ENCODE measurements at regions not wholly inside any gene's neighbourhood (a gene's known extent, or its start where the extent isn't known, plus 50 kb on each side); places are given as distances from the start of the nearest gene placed in this dataset.
"Not testable (repeated sequence)": the region's sequence is repeated elsewhere in the genome, so short reads cannot be mapped to it uniquely, and the experiment has no call there.

DNA sequence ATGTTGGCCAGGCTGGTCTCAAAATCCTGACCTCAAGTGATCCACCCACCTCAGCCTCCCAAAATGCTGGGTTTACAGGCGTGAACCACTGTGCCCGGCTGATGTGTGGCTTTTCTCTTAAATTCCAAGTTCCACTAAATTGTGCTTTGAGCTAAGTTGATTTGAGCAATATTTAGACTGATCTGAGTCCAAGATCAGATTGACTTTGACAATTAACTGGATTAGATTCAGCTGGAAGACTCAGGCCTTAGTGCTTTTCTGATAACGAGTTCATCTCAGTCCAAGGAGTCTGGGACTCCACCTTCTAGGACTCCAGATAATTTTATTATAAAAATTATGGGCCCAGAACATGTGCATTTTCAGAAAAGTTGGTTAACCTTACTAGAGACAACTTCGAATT, 94.4 kb upstream of the FAM174B start:
- no peak for DNase-seq (ENCODE audit: low read depth)
- H3K4me3 ChIP-seq (ENCODE audit: low read depth, low read length) = no peak overlapping the region
- TF ChIP-seq CTCF (IDR thresholded peaks at IDR 0.05; ENCODE audit: insufficient read depth, low read depth, low read length, missing control alignments) = no peak

DNA sequence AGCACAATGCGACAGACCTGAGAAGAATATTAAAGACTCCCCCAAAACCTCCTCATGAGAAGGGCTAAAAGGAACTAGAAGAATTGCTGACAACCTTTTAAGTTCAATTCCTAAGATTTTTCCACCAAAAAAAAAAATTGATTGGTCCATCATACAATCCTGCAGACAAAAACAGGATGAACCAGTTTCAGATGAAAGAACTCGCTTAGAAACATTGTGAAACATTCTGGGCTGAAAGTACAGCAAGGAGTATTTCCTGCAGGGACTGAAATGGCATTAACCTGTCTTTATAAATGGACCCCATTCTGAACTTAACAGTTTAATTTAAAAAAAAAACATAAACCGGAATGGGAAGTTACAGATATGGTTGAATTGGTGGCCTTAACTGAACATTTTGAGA, 96.0 kb upstream of the FAM174B start:
- no peak overlapping the region for H3K4me3 ChIP-seq (ENCODE audit: low read depth, low read length)
- TF ChIP-seq CTCF (IDR thresholded peaks at IDR 0.05; ENCODE audit: insufficient read depth, low read depth, low read length, missing control alignments) = no peak
- no peak for DNase-seq (ENCODE audit: low read depth)

DNA sequence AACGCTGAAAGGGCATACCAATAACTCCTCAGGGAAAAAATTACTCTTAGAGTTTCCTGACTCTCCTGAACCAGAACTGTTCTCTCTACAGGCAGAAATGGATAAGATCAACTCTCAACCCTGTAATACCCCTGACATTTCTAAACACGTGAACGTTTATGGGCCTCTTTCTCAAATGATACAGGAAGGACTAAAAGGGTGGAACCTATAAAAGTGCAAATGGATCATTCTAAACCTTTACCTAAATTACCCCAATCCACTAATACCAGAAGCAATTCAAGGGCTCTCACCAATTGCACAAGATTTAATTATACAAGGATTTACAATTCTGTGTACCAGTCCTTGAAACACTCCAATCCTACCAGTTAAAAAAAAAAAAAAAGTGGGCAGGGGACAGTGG, 98.0 kb upstream of the FAM174B start:
- no peak for TF ChIP-seq CTCF (IDR thresholded peaks at IDR 0.05; ENCODE audit: insufficient read depth, low read depth, low read length, missing control alignments)
- H3K4me3 ChIP-seq (ENCODE audit: low read depth, low read length) = no peak overlapping the region
- DNase-seq (ENCODE audit: low read depth) = no peak

GRCh38 chr15:92763459-92763858, 107.9 kb upstream of the FAM174B start:
- no peak for TF ChIP-seq CTCF (IDR thresholded peaks at IDR 0.05; ENCODE audit: insufficient read depth, low read depth, low read length, missing control alignments)
- no peak overlapping the region for H3K4me3 ChIP-seq (ENCODE audit: low read depth, low read length)
- peak; percentile 5 for DNase-seq (ENCODE audit: low read depth)

DNA sequence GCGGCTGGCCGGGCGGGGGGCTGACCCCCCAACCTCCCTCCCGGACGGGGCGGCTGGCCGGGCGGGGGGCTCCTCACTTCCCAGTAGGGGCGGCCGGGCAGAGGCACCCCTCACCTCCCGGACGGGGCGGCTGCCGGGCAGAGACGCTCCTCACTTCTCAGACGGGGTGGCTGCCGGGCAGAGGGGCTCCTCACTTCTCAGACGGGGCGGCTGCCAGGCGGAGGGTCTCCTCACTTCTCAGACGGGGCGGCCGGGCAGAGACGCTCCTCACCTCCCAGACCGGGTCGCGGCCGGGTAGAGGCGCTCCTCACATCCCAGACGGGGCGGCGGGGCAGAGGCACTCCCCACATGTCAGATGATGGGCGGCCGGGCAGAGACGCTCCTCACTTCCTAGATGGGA, 112.6 kb upstream of the FAM174B start:
- not testable (repeated sequence) for DNase-seq (ENCODE audit: low read depth); H3K4me3 ChIP-seq (ENCODE audit: low read depth, low read length)

DNA sequence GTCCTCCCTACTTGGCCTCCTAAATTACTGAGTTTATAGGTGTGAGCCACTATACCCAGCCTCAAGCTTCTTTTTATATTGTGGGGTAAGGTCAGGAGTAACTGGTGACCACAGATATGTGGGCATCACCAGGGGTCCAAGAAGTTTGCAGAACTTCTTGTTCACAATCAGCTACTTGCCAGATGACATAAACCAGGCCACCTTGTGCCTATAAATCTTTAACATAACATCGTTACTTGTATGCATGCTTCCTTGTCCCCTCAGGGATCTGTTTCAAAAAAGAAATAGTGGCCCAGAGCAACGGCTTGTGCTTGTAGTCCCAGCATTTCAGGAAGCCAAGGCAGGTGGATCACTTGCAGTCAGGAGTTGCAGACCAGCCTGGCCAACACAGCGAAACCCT, 115.1 kb upstream of the FAM174B start:
- DNase-seq (ENCODE audit: low read depth) = no peak
- no peak overlapping the region for H3K4me3 ChIP-seq (ENCODE audit: low read depth, low read length)
- no peak for TF ChIP-seq CTCF (IDR thresholded peaks at IDR 0.05; ENCODE audit: insufficient read depth, low read depth, low read length, missing control alignments)

GRCh38 chr15:92772061-92772460, 116.5 kb upstream of the FAM174B start:
- no peak for TF ChIP-seq CTCF (IDR thresholded peaks at IDR 0.05; ENCODE audit: insufficient read depth, low read depth, low read length, missing control alignments)
- no peak for DNase-seq (ENCODE audit: low read depth)
- no peak overlapping the region for H3K4me3 ChIP-seq (ENCODE audit: low read depth, low read length)

Measured in GM12865 (cell line).